HG02943 (cell line): ENCODE measurements at regions not wholly inside any gene's neighbourhood (a gene's known extent, or its start where the extent isn't known, plus 50 kb on each side); places are given as distances from the start of the nearest gene placed in this dataset.

Source experiments
- ATAC-seq: cut with Tn5 transposase; IDR thresholded peaks from one replicate; pipeline ENCODE4 v1.9.1; 2021; ENCODE audit warnings: mild to moderate bottlenecking, low read depth, moderate library complexity; ENCODE audit not compliant: unreplicated experiment

DNA sequence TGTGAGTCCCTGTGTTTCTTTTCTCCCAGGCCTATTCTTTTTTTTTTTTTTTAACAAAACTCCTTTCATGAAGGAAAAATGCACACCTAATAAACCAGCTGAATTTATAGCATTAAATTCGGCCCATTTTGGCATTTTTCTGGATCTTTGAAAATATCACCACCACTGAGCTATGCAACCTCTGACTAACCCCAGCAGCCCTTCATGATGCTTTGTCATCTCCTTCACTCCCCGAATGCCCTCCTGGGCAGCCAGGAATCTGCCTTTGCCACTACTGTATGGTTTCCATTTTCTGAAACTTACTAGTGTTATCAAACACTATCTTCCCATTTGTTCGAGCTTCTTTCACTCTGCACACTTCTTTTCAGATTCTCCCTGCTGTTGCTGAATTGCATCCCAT lies 97.9 kb downstream of the ZNF280B start:
- ATAC-seq, result no peak

- ATAC-seq, result no peak
These were observed 94.3 kb downstream of the ZNF280B start for GRCh38 chr22:22414266-22414665.

DNA sequence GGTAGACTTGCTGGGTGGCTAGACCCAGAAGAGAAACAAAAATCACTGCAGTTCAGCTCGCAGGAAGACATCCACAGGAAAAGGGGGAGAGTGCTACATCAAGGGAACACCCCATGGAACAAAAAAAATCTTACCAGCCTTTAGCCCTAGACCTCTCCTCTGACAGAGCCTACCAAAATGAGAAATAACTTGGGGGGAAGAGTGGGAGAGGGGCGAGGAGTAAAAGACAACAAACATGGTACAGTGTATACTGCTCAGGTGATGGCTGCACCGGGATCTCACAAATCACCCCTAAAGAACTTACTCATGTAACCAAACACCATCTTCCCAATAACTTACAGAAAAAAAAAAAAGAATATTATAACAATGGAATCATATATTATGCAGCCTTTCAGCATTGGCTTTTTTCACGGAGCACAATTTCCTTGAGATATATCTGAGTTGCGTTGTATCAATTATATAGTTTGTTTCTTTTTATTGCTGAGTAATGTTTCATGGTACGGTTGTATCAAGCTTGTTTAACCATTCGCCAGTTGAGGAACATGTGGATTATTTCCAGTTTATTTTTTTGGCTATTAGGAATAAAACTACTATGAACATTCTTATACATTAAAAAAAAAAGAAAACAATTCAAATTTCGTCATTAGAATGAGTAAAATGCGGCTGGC lies 90.9 kb downstream of the ZNF280B start:
- no peak for ATAC-seq

DNA sequence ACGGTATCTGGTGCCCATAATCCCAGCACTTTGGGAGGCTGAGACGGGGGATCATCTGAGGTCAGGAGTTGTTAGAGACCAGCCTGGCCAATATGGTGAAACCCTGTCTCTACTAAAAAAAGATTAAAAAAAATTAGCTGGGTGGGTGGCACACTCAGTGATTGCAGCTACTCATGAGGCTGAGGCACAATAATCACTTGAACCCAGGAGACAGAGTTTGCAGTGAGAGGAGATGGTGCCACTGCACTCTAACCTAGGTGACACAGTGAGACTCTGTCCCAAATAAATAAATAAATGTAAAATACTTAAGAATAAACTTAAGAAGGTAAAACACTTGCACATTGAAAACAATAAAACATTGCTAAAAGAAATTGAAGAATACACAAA lies 90.4 kb downstream of the ZNF280B start:
- ATAC-seq, result no peak

DNA sequence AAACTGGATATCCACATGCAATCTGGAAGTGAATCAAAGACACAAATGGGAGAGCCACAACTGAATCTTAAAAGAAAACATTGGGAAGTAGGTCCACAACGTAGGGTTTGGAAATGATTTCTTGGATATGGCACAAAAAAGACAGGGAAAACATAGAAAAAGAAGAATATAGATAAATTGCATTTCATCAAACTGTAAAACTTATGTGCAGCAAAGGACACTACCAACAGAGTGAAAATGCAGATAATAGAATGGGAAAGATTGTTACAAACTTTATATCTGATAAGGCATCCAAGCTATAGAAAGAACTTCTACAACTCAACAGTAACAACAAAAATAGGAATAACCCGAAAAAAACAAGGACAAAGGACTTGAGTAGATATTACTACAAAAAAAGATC lies 89.6 kb downstream of the ZNF280B start:
- ATAC-seq, result no peak

DNA sequence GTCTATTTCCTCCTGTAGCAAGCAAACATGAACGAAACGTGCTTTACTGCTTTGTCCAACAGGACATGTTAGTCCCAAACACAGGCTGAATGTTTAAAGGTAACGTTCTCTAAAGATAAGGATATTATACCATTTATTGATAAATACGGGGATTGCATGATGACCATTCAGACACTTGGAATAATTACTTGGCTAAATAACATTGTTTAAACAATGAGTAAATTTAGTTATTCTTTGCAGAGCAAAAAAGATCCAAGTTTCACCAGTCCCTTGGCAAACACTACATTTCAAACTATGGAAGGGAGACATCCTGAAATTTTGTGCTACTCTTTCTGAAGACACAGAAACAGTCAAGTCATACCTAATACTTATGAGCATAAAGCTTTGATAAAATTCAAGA lies 88.0 kb downstream of the ZNF280B start:
- no peak for ATAC-seq

GRCh38 chr22:22421392-22421791 lies 87.2 kb downstream of the ZNF280B start:
- no peak for ATAC-seq

DNA sequence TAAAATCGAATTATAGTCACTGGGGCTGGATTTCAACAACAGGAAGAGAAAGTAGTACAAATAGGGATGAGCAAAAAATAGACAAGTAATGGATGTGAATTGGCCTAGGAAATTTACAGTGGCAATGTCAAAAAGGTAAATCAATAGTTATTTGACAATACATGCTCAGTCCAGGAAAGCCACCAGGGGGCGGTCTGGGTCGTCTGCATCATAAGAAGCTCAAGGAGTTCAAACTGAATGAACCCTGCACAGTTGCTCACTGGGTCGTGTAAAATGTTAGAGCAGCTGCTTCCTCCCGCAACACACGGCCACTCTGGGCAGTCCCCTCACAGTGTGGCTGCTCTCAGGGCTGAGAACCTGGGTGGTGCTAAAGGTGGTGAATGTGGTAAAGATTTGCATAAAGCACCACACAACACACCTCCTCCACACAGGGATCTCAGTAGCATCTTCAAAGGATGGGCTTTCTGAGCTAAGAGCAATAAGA lies 85.9 kb downstream of the ZNF280B start:
- ATAC-seq, result peak; percentile 97

DNA sequence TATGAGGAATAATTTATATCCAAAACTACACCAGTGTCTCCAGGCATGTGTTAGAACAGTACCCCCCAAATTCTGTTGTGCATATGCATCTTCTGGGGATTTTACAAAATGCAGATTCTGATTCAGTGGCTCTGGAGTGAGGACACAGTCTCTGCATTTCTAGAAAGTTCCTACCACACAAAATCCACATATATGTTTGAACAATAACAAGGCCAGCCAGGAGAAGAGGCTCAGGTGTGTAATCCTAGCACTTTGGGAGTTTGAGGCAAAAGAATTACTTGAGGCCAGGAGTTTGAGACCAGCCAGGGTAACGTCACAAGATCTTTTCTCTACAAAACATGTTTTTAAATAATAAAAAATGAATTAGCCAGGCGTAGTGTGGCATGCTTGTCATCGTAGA lies 84.9 kb downstream of the ZNF280B start:
- no peak for ATAC-seq

GRCh38 chr22:22424210-22424800 lies 84.2 kb downstream of the ZNF280B start:
- no peak for ATAC-seq

- no peak for ATAC-seq
These were observed 83.6 kb downstream of the ZNF280B start for GRCh38 chr22:22424956-22425355.

DNA sequence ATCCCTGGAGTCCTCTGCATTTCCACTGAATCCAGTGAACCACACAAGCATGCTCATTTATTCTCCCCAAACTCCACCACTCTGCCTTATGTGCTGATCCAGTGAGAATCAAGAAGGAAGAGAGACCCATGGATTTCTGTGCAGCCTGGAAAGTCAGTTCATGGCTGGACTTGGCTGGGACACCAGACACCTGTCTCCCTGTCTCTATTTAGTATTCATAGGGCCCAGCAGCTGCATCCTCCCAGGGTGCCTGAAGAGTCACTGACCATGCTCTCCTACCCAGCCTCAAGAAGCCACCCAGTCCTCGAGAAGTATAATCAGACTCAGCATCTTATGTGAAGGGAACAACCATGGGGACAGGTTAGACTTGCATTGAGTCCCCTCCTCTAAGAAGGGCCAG lies 83.2 kb downstream of the ZNF280B start:
- ATAC-seq, result no peak

GRCh38 chr22:22425783-22426624 lies 82.5 kb downstream of the ZNF280B start:
- ATAC-seq, result no peak

DNA sequence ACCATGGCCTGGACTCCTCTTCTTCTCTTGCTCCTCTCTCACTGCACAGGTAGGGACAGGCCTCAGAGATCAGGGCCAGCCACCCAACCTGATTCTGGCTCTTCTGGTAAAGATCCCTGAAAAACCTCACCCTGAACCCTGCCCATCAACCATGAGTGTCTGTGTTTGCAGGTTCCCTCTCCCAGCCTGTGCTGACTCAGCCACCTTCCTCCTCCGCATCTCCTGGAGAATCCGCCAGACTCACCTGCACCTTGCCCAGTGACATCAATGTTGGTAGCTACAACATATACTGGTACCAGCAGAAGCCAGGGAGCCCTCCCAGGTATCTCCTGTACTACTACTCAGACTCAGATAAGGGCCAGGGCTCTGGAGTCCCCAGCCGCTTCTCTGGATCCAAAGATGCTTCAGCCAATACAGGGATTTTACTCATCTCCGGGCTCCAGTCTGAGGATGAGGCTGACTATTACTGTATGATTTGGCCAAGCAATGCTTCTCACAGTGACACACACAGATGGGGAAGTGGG lies 80.9 kb downstream of the ZNF280B start:
- no peak for ATAC-seq

- ATAC-seq, result no peak
These were observed 80.1 kb downstream of the ZNF280B start for GRCh38 chr22:22428222-22429098.

GRCh38 chr22:22429369-22430108 lies 79.0 kb downstream of the ZNF280B start:
- no peak for ATAC-seq

GRCh38 chr22:22430111-22430820 lies 78.3 kb downstream of the ZNF280B start:
- no peak for ATAC-seq

- no peak for ATAC-seq
These were observed 77.0 kb downstream of the ZNF280B start for GRCh38 chr22:22431271-22432220.
